Activated T-cell treated with anti-CD3 and anti-CD28 coated beads for 48 hours (primary cell): ENCODE measurements at regions not wholly inside any gene's neighbourhood (a gene's known extent, or its start where the extent isn't known, plus 50 kb on each side); places are given as distances from the start of the nearest gene placed in this dataset.
"Not testable (repeated sequence)": the region's sequence is repeated elsewhere in the genome, so short reads cannot be mapped to it uniquely, and the experiment has no call there.

Experiments
- DNase-seq: peaks from one replicate; pipeline ENCODE4 v3.0.0-alpha.2; 2020; ENCODE audit warnings: low read depth

- DNase-seq, result no peak
These were observed 473.7 kb downstream of the MATN1 start for GRCh38 chr1:30249446-30250337.

GRCh38 chr1:30248774-30249173, 474.6 kb downstream of the MATN1 start:
- DNase-seq, result no peak

- no peak for DNase-seq
These were observed 475.0 kb downstream of the MATN1 start for GRCh38 chr1:30248373-30248772.

GRCh38 chr1:30244801-30245200, 478.6 kb downstream of the MATN1 start:
- no peak for DNase-seq

GRCh38 chr1:30242722-30243457, 480.5 kb downstream of the MATN1 start:
- no peak for DNase-seq

- DNase-seq, result no peak
These were observed 481.2 kb downstream of the MATN1 start for GRCh38 chr1:30242168-30242567.

GRCh38 chr1:30241681-30242080, 481.7 kb downstream of the MATN1 start:
- no peak for DNase-seq

- DNase-seq, result no peak
These were observed 489.3 kb downstream of the MATN1 start for GRCh38 chr1:30234091-30234490.

GRCh38 chr1:30232288-30232899, 491.0 kb downstream of the MATN1 start:
- DNase-seq, result peak; percentile 6

- DNase-seq, result no peak
These were observed 493.4 kb downstream of the MATN1 start for GRCh38 chr1:30229960-30230359.

- no peak for DNase-seq
These were observed 493.8 kb downstream of the MATN1 start for GRCh38 chr1:30229557-30229956.

- no peak for DNase-seq
These were observed 496.7 kb downstream of the MATN1 start for GRCh38 chr1:30226648-30227047.

- DNase-seq, result no peak
These were observed 498.0 kb downstream of the MATN1 start for GRCh38 chr1:30225357-30225756.

- DNase-seq, result no peak
These were observed 503.7 kb downstream of the MATN1 start for GRCh38 chr1:30219675-30220074.

GRCh38 chr1:30218438-30218837, 504.9 kb downstream of the MATN1 start:
- DNase-seq, result no peak

GRCh38 chr1:30216602-30217001, 506.8 kb downstream of the MATN1 start:
- no peak for DNase-seq

GRCh38 chr1:30213936-30214335, 509.4 kb downstream of the MATN1 start:
- no peak for DNase-seq

GRCh38 chr1:30207962-30208361, 515.4 kb downstream of the MATN1 start:
- not testable (repeated sequence) for DNase-seq

GRCh38 chr1:30206631-30207030, 516.8 kb downstream of the MATN1 start:
- not testable (repeated sequence) for DNase-seq

- DNase-seq, result not testable (repeated sequence)
These were observed 518.5 kb downstream of the MATN1 start for GRCh38 chr1:30204916-30205315.

- no peak for DNase-seq
These were observed 522.4 kb downstream of the MATN1 start for GRCh38 chr1:30201015-30201414.

GRCh38 chr1:30200161-30200560, 523.2 kb downstream of the MATN1 start:
- no peak for DNase-seq

GRCh38 chr1:30199563-30199962, 523.8 kb downstream of the MATN1 start:
- no peak for DNase-seq
